ACHN (cell line): ENCODE measurements at regions not wholly inside any gene's neighbourhood (a gene's known extent, or its start where the extent isn't known, plus 50 kb on each side); places are given as distances from the start of the nearest gene placed in this dataset.
"Not testable (repeated sequence)": the region's sequence is repeated elsewhere in the genome, so short reads cannot be mapped to it uniquely, and the experiment has no call there.

ENCODE experiments used
- DNase-seq: peaks from one replicate; pipeline ENCODE4 v3.0.0-alpha.2; 2015
- in situ Hi-C: cut with HindIII; loops from 2 replicates; pipeline ENCODE4 v1.10.0; 2017; ENCODE audit warnings: low sequenced_read_pairs, low pct_ligation_motif_present, low pct_unique_long_range_greater_than_20kb

DNA sequence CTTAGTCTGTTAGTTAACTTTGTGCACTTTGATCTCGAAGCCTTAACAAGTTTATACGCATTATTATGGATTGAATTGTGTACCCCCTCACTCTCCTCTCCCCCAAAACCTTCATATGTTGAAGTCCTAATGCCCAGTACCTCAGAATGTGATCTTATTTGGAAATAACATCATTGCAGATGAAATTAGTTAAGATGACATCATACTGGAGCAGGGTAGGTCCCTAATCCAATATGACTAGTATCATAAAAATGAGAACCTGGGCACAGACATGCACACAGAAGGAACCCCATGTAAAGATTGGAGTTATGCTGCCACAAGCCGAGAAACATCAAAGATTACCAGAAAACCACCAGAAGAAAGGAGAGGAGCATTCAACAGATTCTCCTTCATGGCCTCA lies 85.8 kb upstream of the TSC22D1 start:
- in situ Hi-C loops, result no loop called here
- DNase-seq, result no peak

DNA sequence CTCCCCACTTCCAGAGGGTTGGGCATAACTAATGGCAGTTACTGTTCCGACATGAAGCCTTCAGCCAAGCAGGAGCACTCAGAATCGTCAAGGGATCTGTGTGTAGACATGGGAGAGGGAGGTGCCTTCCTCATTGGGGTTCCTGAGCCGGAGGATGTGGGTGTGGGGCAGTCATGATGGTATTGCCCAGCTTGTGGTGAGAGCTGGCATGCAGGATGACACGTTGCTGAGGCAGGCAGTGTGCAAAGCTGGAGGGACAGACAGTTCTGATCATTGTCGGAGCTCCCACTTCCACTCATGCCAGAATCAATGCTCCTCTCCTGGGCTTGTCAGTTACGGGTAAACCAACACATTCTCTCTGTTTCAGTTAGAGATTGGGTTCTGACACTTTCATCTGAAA lies 83.9 kb upstream of the TSC22D1 start:
- in situ Hi-C loops, result no loop called here
- DNase-seq, result no peak

DNA sequence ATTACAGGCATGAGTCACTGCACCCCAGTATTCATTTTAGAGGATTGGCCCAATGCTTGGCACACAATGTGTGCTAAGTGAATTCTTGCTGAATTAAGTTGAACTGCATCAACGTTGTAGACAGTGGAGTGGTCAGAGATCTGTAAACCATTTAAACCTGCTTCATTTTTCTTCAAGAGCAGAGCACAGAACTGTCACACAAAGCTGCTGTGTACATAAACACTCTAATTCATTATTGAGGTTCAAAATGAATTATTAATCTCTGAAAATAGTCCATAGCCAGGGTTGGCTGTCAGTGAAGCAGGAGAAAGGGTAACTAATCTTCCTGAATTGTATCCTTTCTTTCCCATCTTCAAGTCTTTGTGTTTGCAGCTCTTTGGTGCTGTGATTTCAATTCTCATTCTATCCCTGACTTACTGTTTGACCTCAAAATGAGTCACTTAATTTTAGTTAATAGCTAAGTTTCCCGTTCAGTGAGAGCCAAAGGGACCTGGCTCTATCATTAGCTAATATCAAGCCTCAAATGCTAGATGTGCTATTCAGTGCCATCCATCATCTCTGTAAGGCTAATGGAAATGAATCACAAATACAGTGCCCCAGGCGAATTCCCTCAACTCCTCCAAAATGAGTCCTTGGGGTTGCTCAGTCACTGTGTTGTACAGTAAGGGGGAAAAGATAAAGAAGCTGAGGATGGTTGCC lies 77.0 kb upstream of the TSC22D1 start:
- in situ Hi-C loops, result no loop called here
- no peak for DNase-seq

DNA sequence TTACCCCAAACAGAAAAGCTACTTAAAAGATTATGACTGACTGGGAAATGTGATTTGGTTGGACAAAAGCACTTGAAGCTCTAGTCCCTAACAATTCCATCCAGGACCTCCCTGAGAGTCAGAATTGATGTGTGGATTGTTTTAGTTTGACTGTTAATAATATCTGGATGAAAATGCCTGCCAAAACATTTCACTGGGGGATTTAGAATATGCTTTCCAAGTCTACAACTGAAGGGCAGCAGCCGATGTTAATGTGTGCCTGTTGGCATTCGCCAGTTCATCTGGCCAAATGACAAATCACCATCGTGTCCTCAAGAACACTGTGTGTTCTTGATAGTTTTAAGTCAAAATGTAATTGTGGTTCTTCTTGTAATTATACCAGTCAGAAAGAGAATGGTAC lies 76.0 kb upstream of the TSC22D1 start:
- in situ Hi-C loops, result no loop called here

DNA sequence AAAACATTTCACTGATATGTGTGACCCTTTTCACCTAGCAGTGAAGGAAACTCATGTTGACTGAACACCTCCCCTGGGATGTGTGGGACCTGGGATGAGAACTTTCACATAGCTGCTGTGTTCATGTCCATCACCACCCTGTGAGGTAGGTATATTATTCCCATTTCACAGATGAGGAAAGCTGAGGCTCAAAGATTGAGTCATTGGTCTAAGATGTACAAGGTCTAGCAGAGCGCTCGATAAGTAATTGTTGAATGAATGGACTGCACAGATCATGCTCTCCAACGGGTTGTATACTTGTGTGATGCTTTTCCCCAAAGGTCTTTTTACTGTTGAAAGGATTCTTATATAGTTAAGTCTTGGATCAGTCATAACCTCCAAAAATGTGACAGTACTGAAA lies 75.6 kb upstream of the TSC22D1 start:
- DNase-seq, result no peak
- in situ Hi-C loops, result no loop called here

More for the DNA sequence above, 76.0 kb upstream of the TSC22D1 start:
- no peak for DNase-seq

DNA sequence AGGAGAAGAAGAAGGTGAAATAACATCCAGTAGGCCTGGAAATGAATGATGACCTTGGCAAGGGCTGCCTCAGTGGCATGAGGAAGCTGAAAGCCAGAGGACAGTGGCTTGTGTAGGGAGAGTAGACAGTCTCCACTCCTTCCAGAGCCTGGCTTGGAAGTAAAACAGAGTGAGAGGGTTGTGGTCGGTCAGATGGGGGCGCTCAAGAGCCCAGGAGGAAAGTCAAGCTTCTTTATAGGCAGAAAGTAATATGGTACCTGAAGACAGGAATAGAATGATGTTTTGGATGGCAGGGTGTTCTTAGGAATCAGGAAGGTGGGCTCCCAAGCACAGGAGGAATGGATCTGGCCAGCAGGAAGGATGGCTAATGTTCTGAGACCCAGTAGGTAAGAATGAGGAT lies 75.1 kb upstream of the TSC22D1 start:
- in situ Hi-C loops, result no loop called here
- no peak for DNase-seq

DNA sequence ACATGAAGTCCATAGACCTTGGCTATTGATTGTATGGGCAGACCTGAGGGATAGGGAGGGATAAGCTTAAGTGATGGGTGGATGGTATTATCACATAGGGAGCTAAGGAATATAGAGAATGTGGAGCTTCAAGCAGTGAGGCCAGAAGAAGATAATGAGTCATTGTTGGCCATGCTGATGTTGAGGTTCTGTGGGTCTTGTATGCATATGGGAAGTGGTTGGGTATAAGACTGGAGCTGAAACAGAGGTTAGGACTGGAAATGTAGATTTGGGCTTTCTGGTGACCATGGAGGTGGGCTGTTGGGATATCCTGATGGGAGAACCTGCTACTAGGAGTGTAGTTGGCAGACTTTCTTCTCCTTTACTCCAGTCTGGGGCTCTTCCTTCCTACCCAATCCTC lies 73.7 kb upstream of the TSC22D1 start:
- in situ Hi-C loops, result no loop called here
- no peak for DNase-seq

DNA sequence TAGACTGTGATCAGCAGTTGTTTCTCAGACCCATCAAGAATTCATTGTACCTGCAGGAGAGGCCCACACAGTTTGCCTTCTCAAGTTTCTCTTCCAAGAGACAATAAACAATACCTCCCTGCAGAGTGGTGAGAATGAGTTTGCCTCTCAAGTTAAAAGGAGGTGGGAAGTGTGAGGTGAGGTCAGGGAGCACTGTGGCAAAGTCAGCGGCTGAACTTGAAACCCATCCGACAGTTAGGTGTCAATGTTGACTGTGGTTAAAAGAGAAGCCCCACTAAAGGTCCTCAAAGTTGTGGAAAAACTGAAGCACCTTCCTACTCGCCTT lies 72.9 kb upstream of the TSC22D1 start:
- no peak for DNase-seq
- in situ Hi-C loops, result no loop called here

DNA sequence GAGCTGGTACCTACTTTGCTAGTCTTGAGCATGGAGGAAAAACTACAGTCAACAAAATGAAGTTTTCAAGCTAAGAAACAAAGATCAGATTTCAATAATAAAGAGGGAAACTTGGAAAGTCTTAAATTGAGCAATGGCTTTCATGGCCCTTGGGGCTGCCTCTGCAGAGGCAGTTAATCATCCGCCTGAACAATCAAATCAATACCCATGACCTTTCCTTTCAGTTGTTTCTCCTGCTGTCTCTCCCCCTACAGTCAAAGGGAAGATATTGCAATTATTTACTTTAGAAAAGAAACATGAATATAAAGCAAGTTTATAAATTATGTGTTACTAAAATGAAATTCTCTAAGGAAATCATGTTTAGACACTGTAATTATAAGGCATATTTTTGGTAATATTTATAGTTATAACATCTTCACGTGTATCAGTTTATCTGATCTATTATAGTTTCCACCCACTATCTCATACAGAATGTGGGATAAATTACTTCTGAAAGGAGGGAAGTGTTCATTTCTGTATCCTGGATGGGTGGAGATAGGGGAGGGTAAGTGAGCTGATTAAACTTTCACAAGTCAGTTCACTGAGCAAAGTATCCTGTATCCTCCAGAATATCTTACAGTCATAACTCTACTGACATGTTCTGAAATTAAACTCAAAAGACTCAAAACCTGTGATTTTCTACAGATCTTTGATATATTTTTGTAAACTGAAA lies 72.4 kb upstream of the TSC22D1 start:
- in situ Hi-C loops, result no loop called here
- peak; percentile 17 for DNase-seq

DNA sequence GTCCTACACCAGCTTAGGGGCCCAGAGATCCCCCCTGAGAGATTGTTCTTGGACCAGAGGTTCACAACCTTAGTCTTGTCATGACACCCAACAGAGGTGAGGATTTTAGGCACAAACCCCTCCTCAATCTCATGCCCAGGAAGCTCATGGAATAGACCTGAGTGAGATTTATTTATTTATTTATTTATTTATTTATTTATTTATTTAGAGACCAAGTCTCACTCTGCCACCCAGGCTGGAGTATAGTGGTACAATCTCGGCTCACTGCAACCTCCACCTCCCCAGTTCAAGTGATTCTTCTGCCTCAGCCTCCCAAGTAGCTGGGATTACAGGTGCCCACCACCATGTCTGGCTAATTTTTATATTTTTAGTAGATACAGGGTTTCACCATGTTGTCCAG lies 71.4 kb upstream of the TSC22D1 start:
- DNase-seq, in situ Hi-C loops: not testable (repeated sequence)

DNA sequence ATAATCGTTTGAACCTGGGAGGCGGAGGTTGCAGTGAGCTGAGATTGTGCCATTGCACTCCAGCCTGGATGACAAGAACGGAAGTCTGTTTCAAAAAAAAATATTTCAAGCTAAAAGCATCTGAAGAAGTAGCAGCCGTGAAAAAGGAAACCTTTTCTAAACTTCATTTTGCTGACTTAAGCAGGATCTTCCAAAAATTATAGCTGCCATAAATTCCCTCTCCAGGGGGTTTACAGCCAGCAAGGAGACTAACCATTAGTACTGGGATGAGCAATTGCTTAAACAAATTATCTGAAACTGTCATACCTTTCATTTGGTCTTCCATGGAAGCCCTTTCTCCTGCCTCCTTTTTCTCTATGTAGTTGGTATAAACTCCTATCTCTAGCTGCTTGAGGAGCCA lies 69.9 kb upstream of the TSC22D1 start:
- no peak for DNase-seq
- in situ Hi-C loops, result no loop called here

DNA sequence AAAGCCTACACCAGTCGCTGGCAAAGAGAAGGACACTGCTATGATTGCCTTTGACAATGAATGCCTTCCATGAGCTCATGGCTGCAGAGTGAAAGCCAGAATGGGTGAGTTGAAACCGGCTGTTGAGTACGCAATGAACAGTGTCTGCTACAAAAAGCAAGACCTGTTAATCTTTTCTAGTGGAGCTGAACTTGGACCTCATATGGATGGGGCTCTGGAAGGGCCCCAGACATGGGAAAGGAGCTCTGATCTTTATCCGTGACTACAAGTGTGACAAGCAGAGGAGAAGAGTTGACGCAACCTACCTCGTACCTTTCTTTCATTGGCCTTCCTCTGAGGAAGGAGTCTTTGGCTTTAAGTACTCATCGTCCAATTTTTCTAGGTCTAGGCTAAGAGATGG lies 67.1 kb upstream of the TSC22D1 start:
- in situ Hi-C loops, result no loop called here

DNA sequence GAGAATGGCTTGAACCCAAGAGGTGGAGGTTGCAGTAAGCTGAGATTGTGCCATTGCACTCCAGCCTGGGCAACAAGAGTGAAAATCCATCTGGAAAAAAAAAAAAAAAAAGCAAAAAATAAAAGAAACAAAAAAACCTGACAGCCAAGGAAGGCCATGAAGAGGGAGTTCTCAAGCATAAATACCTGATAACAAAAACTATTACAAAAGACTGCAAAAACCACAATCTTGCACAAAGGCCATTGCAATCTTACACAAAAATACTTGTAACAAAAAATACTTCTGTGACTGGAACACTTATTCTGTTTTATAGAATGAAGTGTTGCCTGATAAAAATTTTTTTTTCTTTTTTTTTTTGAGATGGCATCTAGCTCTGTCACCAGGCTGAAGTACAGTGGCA lies 61.5 kb upstream of the TSC22D1 start:
- DNase-seq, result no peak
- in situ Hi-C loops, result no loop called here

More for the DNA sequence above, 67.1 kb upstream of the TSC22D1 start:
- no peak for DNase-seq

DNA sequence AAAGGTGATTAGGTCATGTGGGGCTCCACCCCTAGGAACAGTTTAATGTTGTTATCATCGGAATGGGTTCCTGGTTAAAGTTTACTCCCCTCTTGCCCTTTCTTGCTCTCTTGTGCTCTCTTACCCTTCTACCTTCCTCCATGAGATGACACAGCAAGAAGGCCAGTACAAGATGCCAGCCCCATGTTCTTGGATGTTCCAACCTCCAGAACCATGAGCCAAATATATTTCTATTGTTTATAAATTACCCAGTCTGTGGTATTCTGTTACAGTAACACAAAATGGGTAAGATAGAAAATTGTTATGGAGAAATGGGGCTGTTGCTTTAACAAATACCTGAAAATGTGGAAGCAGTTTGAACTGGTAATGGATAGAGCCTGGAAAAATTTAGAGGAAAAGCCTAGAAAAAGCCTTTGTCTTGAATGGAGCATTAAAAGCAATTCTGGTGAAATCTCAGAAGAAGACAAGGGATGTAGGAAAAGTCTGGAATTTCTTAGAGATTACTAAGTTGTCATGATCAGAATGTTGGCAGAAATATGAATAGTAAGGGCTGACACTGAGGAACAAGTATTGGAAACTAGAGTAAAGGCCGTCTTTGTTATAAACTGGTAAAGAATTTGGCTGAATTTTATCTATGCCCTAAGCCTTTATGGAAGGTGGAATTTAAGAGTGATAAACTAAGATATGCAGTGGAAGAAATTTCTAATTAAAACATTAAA lies 53.5 kb upstream of the TSC22D1 start:
- in situ Hi-C loops, result no loop called here
- DNase-seq, result no peak

DNA sequence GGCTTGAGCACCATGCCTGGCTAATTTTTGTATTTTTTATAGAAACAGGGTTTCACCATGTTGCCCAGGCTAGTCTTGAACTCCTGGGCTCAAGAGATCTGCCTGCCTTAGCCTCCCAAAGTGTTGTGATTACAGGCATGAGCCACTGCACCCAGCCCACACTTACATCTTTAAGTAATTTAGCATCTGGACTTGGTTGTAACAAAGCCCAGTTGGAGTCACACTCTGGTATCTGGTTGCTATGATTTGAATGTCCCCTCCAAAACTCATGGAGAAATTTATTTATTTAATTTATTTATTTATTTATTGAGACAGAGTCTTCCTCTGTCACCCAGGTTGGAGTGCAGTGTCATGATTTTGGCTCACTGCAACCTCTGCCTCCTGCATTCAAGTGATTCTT lies 52.7 kb upstream of the TSC22D1 start:
- in situ Hi-C loops, DNase-seq: not testable (repeated sequence)

DNA sequence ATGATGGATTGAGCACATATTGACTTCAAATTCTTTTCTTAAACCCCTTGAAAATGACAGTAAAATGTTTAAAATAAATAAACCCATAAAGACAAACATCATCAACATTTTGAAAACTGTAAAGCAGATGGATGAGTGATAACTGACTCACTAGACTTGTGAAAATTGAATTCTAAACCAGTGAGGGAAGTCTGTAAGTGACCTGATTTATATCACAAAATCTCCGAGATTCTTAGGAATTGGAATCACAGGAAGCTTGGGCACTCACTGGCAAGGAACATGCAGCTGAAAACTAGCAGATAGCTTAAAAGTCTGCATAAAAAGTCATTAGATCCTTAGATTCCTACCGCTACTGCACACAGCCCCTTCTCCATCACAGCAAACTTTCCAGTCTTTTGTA lies 51.3 kb upstream of the TSC22D1 start:
- in situ Hi-C loops, result no loop called here
- no peak for DNase-seq

DNA sequence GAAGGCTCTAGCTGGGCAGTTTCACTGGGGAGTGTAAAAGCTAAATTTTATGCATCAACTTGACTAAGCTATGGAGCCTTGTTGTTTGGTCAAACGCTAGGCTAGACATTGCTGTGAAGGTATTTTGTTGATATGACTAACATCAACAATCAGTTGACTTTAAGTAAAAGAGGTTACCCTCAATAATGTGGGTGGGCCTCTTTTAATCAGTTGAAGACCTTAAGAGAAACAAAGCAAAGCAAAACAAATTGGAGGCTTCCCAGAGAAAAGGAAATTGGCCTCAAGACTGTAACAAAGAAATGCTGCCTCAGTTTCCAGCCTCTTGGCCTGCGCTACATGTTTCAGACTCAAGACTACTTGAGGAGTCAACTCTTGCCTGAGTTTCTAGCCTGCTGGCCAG lies 50.0 kb upstream of the TSC22D1 start:
- no peak for DNase-seq
- in situ Hi-C loops, result no loop called here
